ENCODE measurements at regions not wholly inside any gene's neighbourhood (a gene's known extent, or its start where the extent isn't known, plus 50 kb on each side); places are given as distances from the start of the nearest gene placed in this dataset.

GRCh38 chr7:45455662-45456061 is 118.5 kb upstream of the ADCY1 start:
- no peak overlapping the region for H3K4me3 ChIP-seq (ENCODE audit: low read length, poor library complexity, severe bottlenecking)
- H3K4me2 ChIP-seq (ENCODE audit: low read depth, low read length, poor library complexity, severe bottlenecking), result no peak overlapping the region
- no peaks in the 10 kb centered on the region for H3F3A ChIP-seq (ENCODE audit: low read depth)
- no peaks in the 10 kb centered on the region for H3K36me3 ChIP-seq (ENCODE audit: insufficient read depth, low read length)
- no peaks in the 10 kb centered on the region for H4K20me1 ChIP-seq (ENCODE audit: insufficient read depth, low read length, poor library complexity, severe bottlenecking)
- TF ChIP-seq EZH2phosphoT487 (IDR thresholded peaks at IDR 0.05; ENCODE audit: borderline replicate concordance) (no peak), CTCF (conservative IDR thresholded peaks at IDR 0.05; ENCODE audit: low read length) (no peak)
- no peaks in the 10 kb centered on the region for H3K4me1 ChIP-seq (ENCODE audit: insufficient read depth, low read length, poor library complexity, severe bottlenecking)
- no peaks in the 10 kb centered on the region for H3K9me2 ChIP-seq (replicated peaks; ENCODE audit: low read depth, low read length)
- H3K27me3 ChIP-seq (ENCODE audit: insufficient read depth, low read length, poor library complexity, severe bottlenecking), result no peaks in the 10 kb centered on the region
- H3K9me3 ChIP-seq (ENCODE audit: insufficient read depth, low read depth, low read length), result no peaks in the 10 kb centered on the region
- no peaks in the 10 kb centered on the region for H3K79me2 ChIP-seq (ENCODE audit: insufficient read depth, low read length)
- H3K9ac ChIP-seq (ENCODE audit: low read depth, low read length, poor library complexity, severe bottlenecking), result no peak overlapping the region
- H2AFZ ChIP-seq (ENCODE audit: low read length), result no peak overlapping the region

- Histone ChIP-seq H3F3A (ENCODE audit: low read depth) (no peaks in the 10 kb centered on the region), H3K9me2 (replicated peaks; ENCODE audit: low read depth, low read length) (no peaks in the 10 kb centered on the region), H2AFZ (ENCODE audit: low read length) (no peak overlapping the region), H3K27me3 (ENCODE audit: insufficient read depth, low read length, poor library complexity, severe bottlenecking) (no peaks in the 10 kb centered on the region), H3K79me2 (ENCODE audit: insufficient read depth, low read length) (no peaks in the 10 kb centered on the region), H4K20me1 (ENCODE audit: insufficient read depth, low read length, poor library complexity, severe bottlenecking) (no peaks in the 10 kb centered on the region), H3K4me1 (ENCODE audit: insufficient read depth, low read length, poor library complexity, severe bottlenecking) (no peaks in the 10 kb centered on the region), H3K4me2 (ENCODE audit: low read depth, low read length, poor library complexity, severe bottlenecking) (no peak overlapping the region), H3K4me3 (ENCODE audit: low read length, poor library complexity, severe bottlenecking) (no peak overlapping the region), H3K9me3 (ENCODE audit: insufficient read depth, low read depth, low read length) (no peaks in the 10 kb centered on the region), H3K9ac (ENCODE audit: low read depth, low read length, poor library complexity, severe bottlenecking) (no peak overlapping the region), H3K36me3 (ENCODE audit: insufficient read depth, low read length) (no peaks in the 10 kb centered on the region)
- no peak for TF ChIP-seq CTCF (conservative IDR thresholded peaks at IDR 0.05; ENCODE audit: low read length)
- no peak for TF ChIP-seq EZH2phosphoT487 (IDR thresholded peaks at IDR 0.05; ENCODE audit: borderline replicate concordance)
Observed at GRCh38 chr7:45456105-45456504, 118.1 kb upstream of the ADCY1 start.

- TF ChIP-seq EZH2phosphoT487 (IDR thresholded peaks at IDR 0.05; ENCODE audit: borderline replicate concordance), result no peak
- no peak for TF ChIP-seq CTCF (conservative IDR thresholded peaks at IDR 0.05; ENCODE audit: low read length)
- no peak overlapping the region for H3K9ac ChIP-seq (ENCODE audit: low read depth, low read length, poor library complexity, severe bottlenecking)
- H3K4me3 ChIP-seq (ENCODE audit: low read length, poor library complexity, severe bottlenecking), result no peak overlapping the region
- no peaks in the 10 kb centered on the region for H3K27me3 ChIP-seq (ENCODE audit: insufficient read depth, low read length, poor library complexity, severe bottlenecking)
- no peaks in the 10 kb centered on the region for H3F3A ChIP-seq (ENCODE audit: low read depth)
- H3K9me3 ChIP-seq (ENCODE audit: insufficient read depth, low read depth, low read length), result no peaks in the 10 kb centered on the region
- H3K4me2 ChIP-seq (ENCODE audit: low read depth, low read length, poor library complexity, severe bottlenecking), result no peak overlapping the region
- H4K20me1 ChIP-seq (ENCODE audit: insufficient read depth, low read length, poor library complexity, severe bottlenecking), result no peaks in the 10 kb centered on the region
- H2AFZ ChIP-seq (ENCODE audit: low read length), result no peak overlapping the region
- no peaks in the 10 kb centered on the region for H3K4me1 ChIP-seq (ENCODE audit: insufficient read depth, low read length, poor library complexity, severe bottlenecking)
- H3K36me3 ChIP-seq (ENCODE audit: insufficient read depth, low read length), result no peaks in the 10 kb centered on the region
- H3K79me2 ChIP-seq (ENCODE audit: insufficient read depth, low read length), result no peaks in the 10 kb centered on the region
- H3K9me2 ChIP-seq (replicated peaks; ENCODE audit: low read depth, low read length), result no peaks in the 10 kb centered on the region
Observed at GRCh38 chr7:45456747-45457524, 117.2 kb upstream of the ADCY1 start.
